GM12864 (cell line): ENCODE measurements at regions not wholly inside any gene's neighbourhood (a gene's known extent, or its start where the extent isn't known, plus 50 kb on each side); places are given as distances from the start of the nearest gene placed in this dataset.
A peak's percentile ranks its signal among the peaks of the same experiment; 100 is the strongest.

Source experiments
- DNase-seq: peaks from one replicate; pipeline ENCODE4 v3.0.0-alpha.2; 2011; ENCODE audit warnings: low read depth
- H3K4me3 ChIP-seq: 2 replicates; pipeline ENCODE4 v1.5.1; 2011; ENCODE audit warnings: mild to moderate bottlenecking, low read depth, low read length, control low read depth
- TF ChIP-seq, protein P1 (sequence below): IDR thresholded peaks from 2 replicates; pipeline ENCODE4 v1.5.1; 2011; ENCODE audit warnings: low read depth, mild to moderate bottlenecking, moderate library complexity, low read length, control low read depth, inconsistent platforms; ENCODE audit errors: missing control alignments

DNA sequence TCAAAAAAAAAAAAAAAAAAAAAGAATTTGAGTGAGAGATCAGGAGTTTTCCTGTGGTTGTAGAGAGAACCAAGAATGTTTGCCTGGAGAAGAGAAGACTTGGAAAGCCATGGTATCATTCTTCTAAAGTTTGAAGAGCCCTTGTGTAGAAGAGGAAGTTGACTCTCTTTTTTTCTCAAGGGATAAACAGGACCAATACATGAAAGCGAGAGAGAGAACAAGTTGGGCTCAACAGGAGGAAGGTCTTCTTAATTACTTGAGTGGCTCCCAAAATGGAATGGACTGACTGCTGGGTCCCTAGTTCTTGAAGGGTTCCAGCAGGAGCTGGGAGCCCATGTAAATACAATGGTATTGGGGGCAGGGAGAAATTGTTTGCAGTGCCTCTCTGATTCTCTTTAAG, 173.3 kb upstream of the ADO start:
- no peak for DNase-seq
- TF ChIP-seq, protein P1, sequence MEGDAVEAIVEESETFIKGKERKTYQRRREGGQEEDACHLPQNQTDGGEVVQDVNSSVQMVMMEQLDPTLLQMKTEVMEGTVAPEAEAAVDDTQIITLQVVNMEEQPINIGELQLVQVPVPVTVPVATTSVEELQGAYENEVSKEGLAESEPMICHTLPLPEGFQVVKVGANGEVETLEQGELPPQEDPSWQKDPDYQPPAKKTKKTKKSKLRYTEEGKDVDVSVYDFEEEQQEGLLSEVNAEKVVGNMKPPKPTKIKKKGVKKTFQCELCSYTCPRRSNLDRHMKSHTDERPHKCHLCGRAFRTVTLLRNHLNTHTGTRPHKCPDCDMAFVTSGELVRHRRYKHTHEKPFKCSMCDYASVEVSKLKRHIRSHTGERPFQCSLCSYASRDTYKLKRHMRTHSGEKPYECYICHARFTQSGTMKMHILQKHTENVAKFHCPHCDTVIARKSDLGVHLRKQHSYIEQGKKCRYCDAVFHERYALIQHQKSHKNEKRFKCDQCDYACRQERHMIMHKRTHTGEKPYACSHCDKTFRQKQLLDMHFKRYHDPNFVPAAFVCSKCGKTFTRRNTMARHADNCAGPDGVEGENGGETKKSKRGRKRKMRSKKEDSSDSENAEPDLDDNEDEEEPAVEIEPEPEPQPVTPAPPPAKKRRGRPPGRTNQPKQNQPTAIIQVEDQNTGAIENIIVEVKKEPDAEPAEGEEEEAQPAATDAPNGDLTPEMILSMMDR: no peak
- no peak overlapping the region for H3K4me3 ChIP-seq

DNA sequence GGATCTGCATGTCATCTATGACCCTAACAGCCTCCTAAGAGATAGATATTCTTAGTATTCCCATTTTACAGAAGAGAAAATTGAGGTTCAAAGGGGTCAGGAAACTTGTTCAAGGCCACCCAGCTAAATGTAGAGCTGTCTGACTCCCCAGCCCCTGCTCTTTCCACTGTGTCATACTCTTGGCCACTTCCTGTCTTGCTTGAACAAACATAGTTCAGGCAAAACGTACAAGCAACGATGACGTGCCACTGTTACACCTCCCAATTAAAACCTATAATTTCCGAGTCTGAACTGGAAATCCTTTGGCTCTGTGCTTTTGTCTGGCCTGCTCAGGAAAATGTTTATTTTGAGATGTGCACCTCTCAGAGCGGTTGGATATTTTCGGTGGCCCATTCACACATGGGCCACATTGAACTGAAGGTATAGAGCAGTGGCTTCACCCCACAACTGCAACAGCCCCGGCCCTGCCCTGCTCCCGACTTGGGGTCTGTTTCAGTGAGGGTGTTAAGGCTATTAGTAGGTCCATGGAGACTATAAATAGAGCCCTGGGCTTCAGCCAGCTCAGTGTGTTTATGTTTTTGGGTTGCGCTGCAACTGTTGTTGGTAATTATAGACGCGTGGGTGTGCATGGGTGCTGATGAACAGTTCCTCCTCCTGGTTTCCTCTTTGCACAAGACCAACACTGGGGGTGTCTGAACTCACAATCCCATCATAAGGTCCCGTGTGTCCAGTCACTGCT, 172.3 kb upstream of the ADO start:
- TF ChIP-seq, protein P1: no peak
- DNase-seq: peak; percentile 86

DNA sequence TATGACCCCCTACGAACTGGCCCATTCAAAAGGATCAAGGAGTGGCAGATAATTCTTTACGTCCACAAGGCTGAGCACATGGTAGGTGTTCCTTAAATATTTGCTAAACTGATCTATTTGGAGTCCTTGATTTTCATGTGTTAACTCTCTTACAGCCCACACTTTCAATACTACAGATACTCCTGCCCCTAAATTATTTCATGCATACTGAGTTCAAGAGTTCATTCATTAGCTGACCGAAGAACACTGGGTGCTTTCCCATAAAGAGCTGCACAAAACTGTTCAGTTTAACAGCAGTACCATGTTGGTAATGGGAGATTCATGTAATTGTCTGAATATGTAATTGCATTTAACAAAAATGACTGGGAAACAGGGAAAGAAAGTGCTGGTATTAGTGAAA, 170.5 kb upstream of the ADO start:
- no peak for DNase-seq
- TF ChIP-seq, protein P1: no peak
- no peak overlapping the region for H3K4me3 ChIP-seq

More for the DNA sequence above, 172.3 kb upstream of the ADO start:
- H3K4me3 ChIP-seq: peak overlapping the region; percentile 4; the same call in 1 of the 2 replicates

DNA sequence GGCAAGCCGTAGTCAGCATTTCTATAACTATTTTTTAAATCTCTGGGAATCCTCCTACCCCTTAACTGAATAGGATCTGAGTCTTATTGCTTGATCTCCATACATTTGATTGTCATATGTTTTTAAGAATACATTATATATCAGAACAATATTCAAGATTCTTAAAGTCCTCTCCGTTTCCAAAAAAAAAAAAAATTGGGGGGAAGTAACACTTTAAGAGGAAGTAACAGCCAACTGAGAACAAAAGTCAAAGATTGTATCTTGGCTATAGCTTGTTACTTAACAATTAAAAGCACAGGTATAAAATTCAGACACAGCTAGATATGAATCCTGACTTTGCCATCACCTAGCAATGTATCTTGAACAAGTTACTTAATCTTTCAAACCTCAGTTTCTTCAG, 169.9 kb upstream of the ADO start:
- no peak overlapping the region for H3K4me3 ChIP-seq
- TF ChIP-seq, protein P1: no peak
- DNase-seq: no peak

DNA sequence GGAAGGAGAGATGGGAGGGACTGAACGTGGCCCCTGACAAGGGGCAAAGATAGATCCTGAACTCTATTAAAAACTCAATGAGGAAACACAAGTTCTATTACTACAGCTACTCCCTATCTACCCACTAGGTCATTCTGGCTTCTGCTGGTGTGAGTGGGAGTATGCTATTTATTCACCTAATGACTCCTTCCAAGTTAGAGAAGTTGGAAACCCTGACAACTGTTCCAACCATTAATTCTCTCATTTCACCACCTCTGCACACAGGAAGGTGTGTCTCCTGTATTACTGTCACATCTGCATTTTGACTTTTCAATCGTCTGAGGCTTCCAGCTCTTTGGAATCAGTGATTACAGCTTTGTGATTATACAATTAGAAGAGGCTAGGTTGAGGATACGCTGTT, 169.4 kb upstream of the ADO start:
- TF ChIP-seq, protein P1: no peak
- no peak overlapping the region for H3K4me3 ChIP-seq
- DNase-seq: no peak

DNA sequence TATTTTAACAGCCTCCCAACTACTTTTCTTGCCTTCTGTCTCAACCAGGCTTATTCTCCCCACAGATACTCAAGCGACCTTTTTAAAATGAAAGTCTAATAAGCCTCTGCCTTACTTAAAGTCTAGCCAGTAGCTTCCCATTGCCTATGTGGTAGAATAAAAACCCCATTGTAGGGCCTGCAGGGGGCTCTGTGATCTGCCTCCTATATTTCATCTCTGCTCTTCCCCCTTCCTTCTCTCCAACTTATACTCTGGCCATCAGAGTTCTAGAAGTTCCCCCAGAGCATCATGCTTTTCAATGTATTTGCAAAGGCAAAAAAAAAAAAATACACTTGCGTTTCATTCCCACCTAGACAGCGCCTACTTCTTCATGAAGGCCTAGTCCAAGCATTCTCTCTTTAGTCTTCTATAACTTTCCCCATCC, 167.7 kb upstream of the ADO start:
- DNase-seq: no peak
- TF ChIP-seq, protein P1: peak; percentile 5
- H3K4me3 ChIP-seq: peak overlapping the region; percentile 10; the same call in 1 of the 2 replicates

DNA sequence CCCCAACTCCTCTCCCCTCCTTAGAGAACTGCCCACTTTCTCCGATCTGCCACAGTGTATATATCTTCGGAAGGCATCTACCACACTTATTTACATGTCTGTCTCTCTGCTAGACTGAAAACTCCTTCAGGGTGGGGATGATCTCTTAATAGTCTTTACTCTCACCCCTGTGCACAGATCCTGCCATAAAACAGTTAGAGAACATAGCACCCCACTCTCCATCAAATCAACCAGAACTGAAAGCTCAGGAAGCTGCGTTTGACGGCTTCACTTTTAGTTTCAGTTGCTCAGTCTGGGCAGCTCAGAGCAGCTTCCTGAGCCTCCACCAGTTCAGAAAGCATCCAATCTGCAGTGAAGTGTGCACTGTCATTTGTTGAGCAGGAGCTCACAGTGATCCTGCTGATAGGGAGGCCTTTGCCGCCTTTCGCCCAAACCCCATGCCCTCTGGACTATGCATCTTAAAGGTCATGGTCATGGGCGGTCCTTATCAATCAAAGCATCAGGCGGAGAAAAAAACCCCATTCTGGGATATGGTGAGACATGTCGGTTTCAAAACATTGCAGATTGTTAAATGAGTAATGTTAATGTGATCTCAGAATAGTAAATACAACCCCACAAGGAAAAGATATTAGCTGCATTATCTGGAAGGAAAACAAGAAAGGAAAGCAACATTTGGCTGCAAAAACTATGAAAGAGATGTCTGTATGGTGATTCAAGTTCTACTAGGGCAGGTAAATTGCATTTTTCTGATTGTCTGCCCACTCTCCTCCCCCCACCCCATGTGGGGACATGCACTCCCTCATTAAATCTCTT, 167.1 kb upstream of the ADO start:
- TF ChIP-seq, protein P1: no peak
- H3K4me3 ChIP-seq: peak overlapping the region; percentile 10; the same call in 1 of the 2 replicates
- DNase-seq: peak; percentile 77
